Neural crest cell (in vitro differentiated cells): ENCODE measurements at regions not wholly inside any gene's neighbourhood (a gene's known extent, or its start where the extent isn't known, plus 50 kb on each side); places are given as distances from the start of the nearest gene placed in this dataset.

ENCODE experiments used
- DNase-seq: peaks from one replicate; pipeline ENCODE4 v3.0.0; 2021; ENCODE audit warnings: low read depth, mixed read lengths, low spot score
- H3K27ac Mint-ChIP-seq: one replicate; pipeline ENCODE4 v1.8.0; 2021; ENCODE audit warnings: mild to moderate bottlenecking, mixed read lengths; ENCODE audit not compliant: unreplicated experiment
- H3K27me3 Mint-ChIP-seq: 2 replicates; pipeline ENCODE4 v1.8.0; 2021; ENCODE audit warnings: low read depth, mild to moderate bottlenecking, mixed read lengths
- H3K36me3 Mint-ChIP-seq: 2 replicates; pipeline ENCODE4 v1.8.0; 2021; ENCODE audit warnings: low read depth, mild to moderate bottlenecking, mixed read lengths
- H3K4me1 Mint-ChIP-seq: 2 replicates; pipeline ENCODE4 v1.8.0; 2021; ENCODE audit warnings: mixed read lengths
- H3K4me3 Mint-ChIP-seq: one replicate; pipeline ENCODE4 v1.8.0; 2021; ENCODE audit warnings: mild to moderate bottlenecking, mixed read lengths
- H3K9me3 Mint-ChIP-seq: 2 replicates; pipeline ENCODE4 v1.8.0; 2021; ENCODE audit warnings: mixed read lengths
- CTCF ChIP-seq: fragments of 200-600 bp; sonication (generic); conservative IDR thresholded peaks from 2 replicates; pipeline ENCODE4 v1.5.0; 2021; ENCODE audit warnings: antibody characterized with exemption, mild to moderate bottlenecking

GRCh38 chr7:124655990-124656389 lies 109.6 kb downstream of the GPR37 start:
- H3K4me3 Mint-ChIP-seq = no peak overlapping the region
- no peak overlapping the region for H3K27ac Mint-ChIP-seq
- no peak for TF ChIP-seq CTCF
- H3K9me3 Mint-ChIP-seq = no peaks in the 10 kb centered on the region
- DNase-seq = no peak
- H3K36me3 Mint-ChIP-seq = no peaks in the 10 kb centered on the region
- H3K4me1 Mint-ChIP-seq = no peaks in the 10 kb centered on the region
- no peaks in the 10 kb centered on the region for H3K27me3 Mint-ChIP-seq

GRCh38 chr7:124652237-124652636 lies 113.4 kb downstream of the GPR37 start:
- no peaks in the 10 kb centered on the region for H3K4me1 Mint-ChIP-seq
- H3K27me3 Mint-ChIP-seq = peaks cover 3% of the 10 kb centered on the region
- H3K9me3 Mint-ChIP-seq = peaks cover 3% of the 10 kb centered on the region
- no peak overlapping the region for H3K4me3 Mint-ChIP-seq
- TF ChIP-seq CTCF = no peak
- no peak overlapping the region for H3K27ac Mint-ChIP-seq
- no peak for DNase-seq
- H3K36me3 Mint-ChIP-seq = no peaks in the 10 kb centered on the region

GRCh38 chr7:124651136-124651535 lies 114.5 kb downstream of the GPR37 start:
- peaks cover 3% of the 10 kb centered on the region for H3K9me3 Mint-ChIP-seq
- no peak for DNase-seq
- H3K27me3 Mint-ChIP-seq = peaks cover 3% of the 10 kb centered on the region
- no peak for TF ChIP-seq CTCF
- no peaks in the 10 kb centered on the region for H3K4me1 Mint-ChIP-seq
- no peak overlapping the region for H3K4me3 Mint-ChIP-seq
- no peaks in the 10 kb centered on the region for H3K36me3 Mint-ChIP-seq
- H3K27ac Mint-ChIP-seq = no peak overlapping the region

- TF ChIP-seq CTCF = no peak
- no peak overlapping the region for H3K27ac Mint-ChIP-seq
- no peak overlapping the region for H3K4me3 Mint-ChIP-seq
- DNase-seq = no peak
- peaks cover 6% of the 10 kb centered on the region for H3K9me3 Mint-ChIP-seq
- H3K4me1 Mint-ChIP-seq = no peaks in the 10 kb centered on the region
- no peaks in the 10 kb centered on the region for H3K36me3 Mint-ChIP-seq
- peaks cover 3% of the 10 kb centered on the region for H3K27me3 Mint-ChIP-seq
Observed at GRCh38 chr7:124649397-124650014, 116.1 kb downstream of the GPR37 start.

GRCh38 chr7:124647630-124648306 lies 117.8 kb downstream of the GPR37 start:
- no peaks in the 10 kb centered on the region for H3K36me3 Mint-ChIP-seq

More at GRCh38 chr7:124647630-124648306, 117.8 kb downstream of the GPR37 start:
- H3K27ac Mint-ChIP-seq = no peak overlapping the region
- H3K4me3 Mint-ChIP-seq = no peak overlapping the region
- peaks cover 6% of the 10 kb centered on the region for H3K9me3 Mint-ChIP-seq
- H3K27me3 Mint-ChIP-seq = peaks cover 3% of the 10 kb centered on the region
- peaks cover 11% of the 10 kb centered on the region for H3K4me1 Mint-ChIP-seq
- TF ChIP-seq CTCF = no peak
- DNase-seq = no peak
